Lower leg skin (tissue), 4 donors: ENCODE measurements at regions not wholly inside any gene's neighbourhood (a gene's known extent, or its start where the extent isn't known, plus 50 kb on each side); places are given as distances from the start of the nearest gene placed in this dataset.
"Not testable (repeated sequence)": the region's sequence is repeated elsewhere in the genome, so short reads cannot be mapped to it uniquely, and the experiment has no call there.

Source experiments
- DNase-seq, 2 donors: peaks; one replicate each; pipeline ENCODE4 v3.0.0-alpha.2; 2019; ENCODE audit warnings: low spot score in 2 of 2
- H3K4me3 ChIP-seq: fragments of 200-600 bp; sonication (generic); 2 replicates; pipeline ENCODE4 v1.5.1; 2017; ENCODE audit warnings: mild to moderate bottlenecking, low read depth; ENCODE audit not compliant: poor library complexity, severe bottlenecking
- POLR2A ChIP-seq, 2 donors: fragments of 450-650 bp; IDR thresholded peaks; one replicate each; pipeline ENCODE4 v1.6.1; 2016 to 2017; ENCODE audit warnings: antibody characterized with exemption in 2 of 2, mild to moderate bottlenecking in 1 of 2, moderate library complexity in 1 of 2
- WGBS, 2 donors: methylation state at CpG; one replicate each; pipeline ENCODE4 v1.1.5; 2018; 5-methylcytosine and 5-hydroxymethylcytosine counted together
- intact Hi-C: fragments of 100-400 bp; cut with DNase I; formaldehyde crosslinking; loops from one replicate; pipeline ENCODE4 v1.15.0; 2023; ENCODE audit warnings: low total_unique reads
- TF ChIP-seq, protein P1 (sequence below), 3 donors: fragments of 450-650 bp; IDR thresholded peaks; one replicate each; pipeline ENCODE4 v1.5.1; 2016; ENCODE audit warnings: antibody characterized with exemption in 3 of 3, mild to moderate bottlenecking in 3 of 3, moderate library complexity in 2 of 3

DNA sequence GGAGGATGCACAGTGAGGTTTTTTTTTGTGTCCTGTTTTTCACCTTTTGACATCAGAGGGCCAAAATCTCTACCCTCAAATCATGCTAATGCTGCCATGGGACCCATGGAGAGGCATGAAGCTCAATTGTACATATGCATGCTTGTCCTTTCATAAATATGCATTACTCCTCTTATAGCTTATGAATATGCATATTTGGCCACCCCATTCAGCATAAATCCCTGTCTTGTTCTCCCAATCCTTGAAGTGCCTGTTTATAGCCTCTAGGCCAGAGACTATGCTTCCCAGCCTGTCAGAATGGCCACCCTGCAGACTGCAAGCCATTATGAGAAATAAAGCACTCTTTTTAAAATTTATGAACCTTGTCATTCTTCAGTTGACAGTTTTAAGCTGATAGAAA lies 696.4 kb upstream of the ZNF804A start:
- no peak overlapping the region for H3K4me3 ChIP-seq
- no peak for DNase-seq
- TF ChIP-seq, protein P1, sequence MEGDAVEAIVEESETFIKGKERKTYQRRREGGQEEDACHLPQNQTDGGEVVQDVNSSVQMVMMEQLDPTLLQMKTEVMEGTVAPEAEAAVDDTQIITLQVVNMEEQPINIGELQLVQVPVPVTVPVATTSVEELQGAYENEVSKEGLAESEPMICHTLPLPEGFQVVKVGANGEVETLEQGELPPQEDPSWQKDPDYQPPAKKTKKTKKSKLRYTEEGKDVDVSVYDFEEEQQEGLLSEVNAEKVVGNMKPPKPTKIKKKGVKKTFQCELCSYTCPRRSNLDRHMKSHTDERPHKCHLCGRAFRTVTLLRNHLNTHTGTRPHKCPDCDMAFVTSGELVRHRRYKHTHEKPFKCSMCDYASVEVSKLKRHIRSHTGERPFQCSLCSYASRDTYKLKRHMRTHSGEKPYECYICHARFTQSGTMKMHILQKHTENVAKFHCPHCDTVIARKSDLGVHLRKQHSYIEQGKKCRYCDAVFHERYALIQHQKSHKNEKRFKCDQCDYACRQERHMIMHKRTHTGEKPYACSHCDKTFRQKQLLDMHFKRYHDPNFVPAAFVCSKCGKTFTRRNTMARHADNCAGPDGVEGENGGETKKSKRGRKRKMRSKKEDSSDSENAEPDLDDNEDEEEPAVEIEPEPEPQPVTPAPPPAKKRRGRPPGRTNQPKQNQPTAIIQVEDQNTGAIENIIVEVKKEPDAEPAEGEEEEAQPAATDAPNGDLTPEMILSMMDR (IDR thresholded peaks at IDR 0.05), result no peak
- TF ChIP-seq POLR2A (IDR thresholded peaks at IDR 0.05), result no peak
- intact Hi-C loops, result no loop called here

DNA sequence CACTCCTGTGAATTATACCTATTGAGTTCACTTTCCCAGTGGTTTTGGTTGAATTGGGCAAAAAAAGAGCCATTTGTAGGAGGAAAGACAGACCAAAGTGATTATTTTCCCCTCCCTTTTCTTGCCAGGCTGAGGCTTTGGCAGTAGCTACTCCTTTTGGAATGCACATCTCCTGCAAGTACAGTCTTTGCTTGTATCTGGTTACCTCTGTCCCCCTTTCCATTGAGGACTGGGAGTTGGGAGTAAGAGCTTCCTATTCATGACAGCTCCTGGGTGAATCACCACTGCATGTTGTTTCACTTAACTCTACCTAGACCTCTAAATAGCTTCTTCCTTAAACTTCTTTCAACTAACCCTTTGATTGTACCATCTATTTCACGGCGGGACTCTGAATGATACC lies 695.3 kb upstream of the ZNF804A start:
- intact Hi-C loops, result no loop called here
- WGBS, 2 donors, result 93 to 94% methylated on average over 2 of the region's 2 CpGs
- TF ChIP-seq, protein P1 (IDR thresholded peaks at IDR 0.05), result no peak
- no peak for TF ChIP-seq POLR2A (IDR thresholded peaks at IDR 0.05)
- no peak for DNase-seq
- no peak overlapping the region for H3K4me3 ChIP-seq

DNA sequence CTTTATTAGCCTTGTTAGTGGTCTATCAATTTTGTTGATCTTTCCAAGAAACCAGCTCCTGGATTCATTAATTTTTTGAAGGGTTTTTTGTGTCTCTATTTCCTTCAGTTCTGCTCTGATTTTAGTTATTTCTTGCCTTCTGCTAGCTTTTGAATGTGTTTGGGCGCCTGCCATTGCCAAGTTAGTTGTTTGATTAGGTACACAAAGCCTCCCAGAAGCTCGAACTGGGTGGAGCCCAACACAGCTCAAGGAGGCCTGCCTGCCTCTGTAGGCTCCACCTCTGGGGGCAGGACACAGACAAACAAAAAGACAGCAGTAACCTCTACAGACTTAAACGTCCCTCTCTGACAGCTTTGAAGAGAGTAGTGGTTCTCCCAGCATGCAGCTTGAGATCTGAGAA lies 682.3 kb upstream of the ZNF804A start:
- H3K4me3 ChIP-seq, intact Hi-C loops, DNase-seq: not testable (repeated sequence)
- 67 to 76% methylated on average over 2 to 3 of the region's 3 CpGs for WGBS, 2 donors

DNA sequence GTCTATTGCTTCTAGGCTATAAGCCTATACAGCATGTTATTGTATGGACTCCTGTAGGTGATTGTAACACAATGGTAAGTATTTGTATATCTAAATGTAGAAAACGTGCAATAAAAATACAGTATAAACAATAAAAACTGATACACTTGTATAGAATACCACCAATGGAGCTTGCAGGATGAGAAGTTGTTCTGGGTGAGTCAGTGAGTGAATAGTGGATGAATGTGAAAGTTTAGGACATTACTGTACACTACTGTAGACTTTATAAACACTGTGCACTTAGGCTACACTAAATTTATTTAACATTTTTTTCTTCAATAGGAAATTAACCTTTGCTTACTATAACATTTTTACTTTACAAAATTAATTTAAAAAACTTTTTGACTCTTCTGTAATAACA lies 679.2 kb upstream of the ZNF804A start:
- no peak for DNase-seq
- TF ChIP-seq, protein P1 (IDR thresholded peaks at IDR 0.05), result no peak
- TF ChIP-seq POLR2A (IDR thresholded peaks at IDR 0.05), result no peak
- H3K4me3 ChIP-seq, result no peak overlapping the region
- intact Hi-C loops, result no loop called here
- 53 to 68% methylated on average over 1 of the region's 1 CpG for WGBS, 2 donors

DNA sequence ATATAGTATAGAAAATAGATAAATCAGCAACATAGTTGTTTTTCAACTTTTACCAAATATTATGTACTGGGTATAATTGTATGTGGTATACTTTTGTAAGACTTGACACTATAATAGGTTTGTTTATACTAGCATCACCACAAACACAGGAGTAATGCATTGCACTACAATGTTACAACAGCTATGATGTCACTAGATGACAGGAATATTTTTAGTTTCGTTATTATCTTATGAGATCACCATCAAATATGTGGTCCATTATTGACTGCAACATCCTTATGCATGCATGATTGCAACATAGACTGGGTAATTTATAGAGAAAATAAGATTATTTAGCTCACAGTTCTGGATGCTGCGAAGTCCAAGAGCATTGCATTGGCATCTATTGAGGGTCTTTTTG lies 678.4 kb upstream of the ZNF804A start:
- no peak overlapping the region for H3K4me3 ChIP-seq
- no peak for DNase-seq
- WGBS, 2 donors, result 77 to 83% methylated on average over 2 of the region's 2 CpGs
- intact Hi-C loops, result no loop called here
- TF ChIP-seq, protein P1 (IDR thresholded peaks at IDR 0.05), result no peak
- no peak for TF ChIP-seq POLR2A (IDR thresholded peaks at IDR 0.05)

DNA sequence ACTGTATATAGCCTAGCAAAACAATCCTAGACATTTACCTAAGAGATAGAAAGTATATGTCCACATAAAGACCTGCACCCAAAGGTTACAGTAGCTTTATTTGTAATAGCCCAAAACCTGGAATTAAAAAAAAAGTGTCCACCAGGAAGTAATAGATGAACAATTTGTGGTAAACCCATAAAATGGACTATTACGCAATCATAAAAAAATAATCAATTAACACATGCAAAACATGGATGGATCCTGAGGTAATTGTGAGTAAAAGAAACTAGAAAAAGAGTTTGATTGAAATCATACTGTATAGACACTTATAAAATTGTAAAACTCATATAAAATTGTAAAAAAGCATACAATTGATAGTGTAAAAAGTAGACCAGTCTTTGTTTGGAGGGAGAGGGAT lies 673.0 kb upstream of the ZNF804A start:
- intact Hi-C loops, result no loop called here
- DNase-seq, result no peak
- TF ChIP-seq, protein P1 (IDR thresholded peaks at IDR 0.05), result no peak
- no peak for TF ChIP-seq POLR2A (IDR thresholded peaks at IDR 0.05)
- WGBS, 2 donors, result 90 to 91% methylated on average over 1 of the region's 1 CpG
- no peak overlapping the region for H3K4me3 ChIP-seq
